Sigmoid colon (tissue), 6 donors: ENCODE measurements at regions not wholly inside any gene's neighbourhood (a gene's known extent, or its start where the extent isn't known, plus 50 kb on each side); places are given as distances from the start of the nearest gene placed in this dataset.

Experiments
- DNase-seq: peaks from one replicate; pipeline ENCODE4 v3.0.0-alpha.2; 2019
- H3K27ac ChIP-seq, 4 donors: fragments of 200-600 bp; sonication (generic); one replicate each; pipeline ENCODE4 v1.5.1; 2016 to 2019; ENCODE audit warnings: mild to moderate bottlenecking in 1 of 4
- H3K27me3 ChIP-seq, 3 donors: fragments of 200-600 bp; sonication (generic); one replicate each; pipeline ENCODE4 v1.5.1; 2019; ENCODE audit warnings: mild to moderate bottlenecking in 1 of 3
- H3K36me3 ChIP-seq, 4 donors: fragments of 200-600 bp; sonication (generic); one replicate each; pipeline ENCODE4 v1.5.1; 2016 to 2019
- H3K4me1 ChIP-seq, 4 donors: fragments of 200-600 bp; sonication (generic); one replicate each; pipeline ENCODE4 v1.5.1; 2017 to 2019
- H3K4me3 ChIP-seq, 4 donors: fragments of 200-600 bp; sonication (generic); one replicate each; pipeline ENCODE4 v1.5.1; 2017 to 2019; ENCODE audit warnings: mild to moderate bottlenecking in 2 of 4, moderate library complexity in 1 of 4
- H3K9me3 ChIP-seq, 4 donors: fragments of 200-600 bp in 3 of 4; sonication (generic) in 3 of 4; one replicate each; pipeline versions ENCODE4 v1.5.1 to v1.6.1; 2013 to 2019
- EP300 ChIP-seq, 4 donors: sonication (generic); formaldehyde crosslinking; IDR thresholded peaks; one replicate each; pipeline ENCODE4 v1.6.1; 2017; ENCODE audit warnings: antibody characterized with exemption in 4 of 4
- POLR2A ChIP-seq, 2 donors: fragments of 450-650 bp; IDR thresholded peaks; one replicate each; pipeline ENCODE4 v1.6.1; 2016; ENCODE audit warnings: antibody characterized with exemption in 2 of 2, mild to moderate bottlenecking in 2 of 2, moderate library complexity in 2 of 2
- POLR2AphosphoS5 ChIP-seq, 4 donors: sonication (generic); formaldehyde crosslinking; IDR thresholded peaks; one replicate each; pipeline ENCODE4 v1.6.1; 2017; ENCODE audit warnings: antibody characterized with exemption in 4 of 4
- WGBS, 2 donors: extraction: QIAGEN DNeasy Blood & Tissue Kit; methylation state at CpG; one replicate each; pipeline ENCODE4 v1.1.7; 2013; 5-methylcytosine and 5-hydroxymethylcytosine counted together
- intact Hi-C: fragments of 100-400 bp; cut with DNase I; formaldehyde crosslinking; loops from one replicate; pipeline ENCODE4 v1.15.1; 2023
- TF ChIP-seq, protein P1 (sequence below), 4 experiments: fragments of 450-650 bp in 3 of 4; fragments of 200-600 bp in 1 of 4; IDR thresholded peaks; one replicate each; pipeline ENCODE4 v1.5.1; 2016 to 2019; ENCODE audit warnings: antibody characterized with exemption in 4 of 4, mild to moderate bottlenecking in 3 of 4, moderate library complexity in 2 of 4
- donor health status: healthy with polysubstance abuse.
- donor health status: healthy.

DNA sequence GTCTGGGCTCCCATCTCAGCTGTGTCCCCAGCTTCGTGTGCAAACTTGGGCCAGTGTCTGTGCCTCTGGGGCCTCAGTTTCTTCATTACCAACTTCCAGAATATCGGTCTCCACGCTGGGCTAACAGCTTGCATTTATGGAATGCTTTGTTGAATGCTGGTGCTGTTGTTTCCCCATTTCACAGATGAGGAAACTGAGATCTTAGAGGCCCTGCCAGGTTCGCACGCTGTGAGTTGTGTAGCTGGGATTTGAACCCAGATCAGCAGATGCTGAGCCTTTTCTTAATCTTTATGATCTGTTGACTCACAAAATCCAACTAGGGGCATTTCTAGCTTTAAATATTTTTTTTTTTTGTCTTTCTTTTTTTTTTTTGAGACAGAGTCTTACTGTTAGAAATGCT is 101.5 kb upstream of the STX18 start:
- Histone ChIP-seq H3K4me1 (no peaks in the 10 kb centered on the region), H3K27ac (no peak overlapping the region), H3K4me3 (no peak overlapping the region), H3K36me3 (no peaks in the 10 kb centered on the region), H3K27me3 (no peaks in the 10 kb centered on the region), H3K9me3 (no peaks in the 10 kb centered on the region)
- 93 to 94% methylated on average over 5 of the region's 5 CpGs for WGBS, 2 donors
- DNase-seq: no peak
- intact Hi-C loops: no loop called here
- TF ChIP-seq, protein P1, sequence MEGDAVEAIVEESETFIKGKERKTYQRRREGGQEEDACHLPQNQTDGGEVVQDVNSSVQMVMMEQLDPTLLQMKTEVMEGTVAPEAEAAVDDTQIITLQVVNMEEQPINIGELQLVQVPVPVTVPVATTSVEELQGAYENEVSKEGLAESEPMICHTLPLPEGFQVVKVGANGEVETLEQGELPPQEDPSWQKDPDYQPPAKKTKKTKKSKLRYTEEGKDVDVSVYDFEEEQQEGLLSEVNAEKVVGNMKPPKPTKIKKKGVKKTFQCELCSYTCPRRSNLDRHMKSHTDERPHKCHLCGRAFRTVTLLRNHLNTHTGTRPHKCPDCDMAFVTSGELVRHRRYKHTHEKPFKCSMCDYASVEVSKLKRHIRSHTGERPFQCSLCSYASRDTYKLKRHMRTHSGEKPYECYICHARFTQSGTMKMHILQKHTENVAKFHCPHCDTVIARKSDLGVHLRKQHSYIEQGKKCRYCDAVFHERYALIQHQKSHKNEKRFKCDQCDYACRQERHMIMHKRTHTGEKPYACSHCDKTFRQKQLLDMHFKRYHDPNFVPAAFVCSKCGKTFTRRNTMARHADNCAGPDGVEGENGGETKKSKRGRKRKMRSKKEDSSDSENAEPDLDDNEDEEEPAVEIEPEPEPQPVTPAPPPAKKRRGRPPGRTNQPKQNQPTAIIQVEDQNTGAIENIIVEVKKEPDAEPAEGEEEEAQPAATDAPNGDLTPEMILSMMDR (IDR thresholded peaks at IDR 0.05): no peak
- TF ChIP-seq POLR2AphosphoS5 (IDR thresholded peaks at IDR 0.05): no peak
- TF ChIP-seq EP300 (IDR thresholded peaks at IDR 0.05): no peak
- TF ChIP-seq POLR2A (IDR thresholded peaks at IDR 0.05): no peak

DNA sequence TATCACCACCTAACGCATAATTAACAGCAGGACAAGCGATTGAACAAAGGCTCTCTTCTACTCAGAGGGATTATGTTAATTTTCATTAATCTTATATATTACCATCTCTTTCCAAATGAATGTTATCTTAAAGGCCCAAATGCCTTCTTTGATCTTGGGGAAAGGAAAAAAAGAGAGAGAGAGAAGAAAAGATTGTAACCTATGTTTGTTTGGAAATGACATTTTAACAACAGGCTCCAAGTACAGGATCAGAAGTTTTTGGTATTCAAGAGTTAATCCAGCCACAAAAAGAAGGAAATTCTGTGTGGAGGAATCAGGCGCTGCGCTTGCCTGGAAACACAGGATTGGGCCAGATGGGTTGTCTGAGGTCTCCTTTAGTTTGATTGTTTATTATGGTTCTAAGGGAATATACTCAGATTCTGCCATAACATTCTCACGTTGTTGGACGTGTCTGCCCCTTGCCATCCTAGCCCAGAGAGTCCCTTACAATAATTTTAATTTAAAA is 100.7 kb upstream of the STX18 start:
- no peaks in the 10 kb centered on the region for H3K9me3 ChIP-seq
- 84 to 85% methylated on average over 6 of the region's 6 CpGs for WGBS, 2 donors
- H3K27me3 ChIP-seq: no peaks in the 10 kb centered on the region
- no peak for DNase-seq
- no peaks in the 10 kb centered on the region for H3K4me1 ChIP-seq
- H3K4me3 ChIP-seq: no peak overlapping the region
- no peaks in the 10 kb centered on the region for H3K36me3 ChIP-seq
- H3K27ac ChIP-seq: no peak overlapping the region
- intact Hi-C loops: no loop called here
- TF ChIP-seq POLR2AphosphoS5 (IDR thresholded peaks at IDR 0.05) (no peak), POLR2A (IDR thresholded peaks at IDR 0.05) (no peak), EP300 (IDR thresholded peaks at IDR 0.05) (no peak)
- TF ChIP-seq, protein P1 (IDR thresholded peaks at IDR 0.05): no peak

DNA sequence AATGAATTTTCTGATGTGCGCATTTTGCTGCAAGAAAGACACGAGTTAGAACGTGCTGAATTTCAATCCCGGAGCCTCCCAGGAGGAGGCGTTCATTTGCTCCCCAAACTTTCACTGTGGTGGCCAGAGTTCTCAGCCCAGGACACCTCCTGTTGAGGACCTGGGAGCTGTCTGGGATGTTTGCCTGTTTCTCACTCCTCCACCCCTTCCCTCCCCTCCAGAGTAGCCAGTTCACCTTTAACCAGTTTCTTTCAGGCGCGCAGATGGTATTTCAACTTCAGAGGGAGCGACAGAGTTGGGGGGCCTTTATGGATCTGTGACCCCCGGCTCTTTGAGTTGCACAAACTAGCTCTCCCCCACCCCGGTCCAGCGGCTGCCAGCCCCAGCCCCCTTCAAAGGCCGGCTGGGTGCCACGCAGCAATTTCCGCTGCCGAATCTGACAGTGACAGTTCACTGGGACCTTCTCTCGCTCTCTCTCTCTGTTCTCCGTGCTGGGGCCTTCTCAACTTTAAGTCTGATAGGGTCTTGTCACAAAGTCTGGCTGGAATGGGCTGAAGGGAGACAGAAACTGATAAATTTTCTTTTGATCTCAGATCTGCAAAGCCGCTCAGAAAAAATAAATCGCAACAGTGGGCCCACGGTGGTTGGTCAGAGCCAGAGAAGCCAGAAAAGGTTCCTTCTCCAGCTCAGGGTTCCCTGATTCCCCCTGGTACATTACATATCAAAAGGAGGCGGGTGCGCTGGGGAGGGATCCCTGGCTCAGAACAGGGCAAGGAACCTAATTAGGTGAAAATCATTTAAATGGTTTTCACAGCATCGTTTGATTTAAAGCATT is 100.0 kb upstream of the STX18 start:
- Histone ChIP-seq H3K27me3 (no peaks in the 10 kb centered on the region), H3K27ac (no peak overlapping the region), H3K36me3 (no peaks in the 10 kb centered on the region), H3K4me1 (no peaks in the 10 kb centered on the region), H3K4me3 (no peak overlapping the region), H3K9me3 (no peaks in the 10 kb centered on the region)
- 82 to 89% methylated on average over 23 of the region's 23 CpGs for WGBS, 2 donors
- intact Hi-C loops: no loop called here
- DNase-seq: no peak
- TF ChIP-seq, protein P1 (IDR thresholded peaks at IDR 0.05): no peak
- TF ChIP-seq POLR2AphosphoS5 (IDR thresholded peaks at IDR 0.05) (no peak), EP300 (IDR thresholded peaks at IDR 0.05) (no peak), POLR2A (IDR thresholded peaks at IDR 0.05) (no peak)

DNA sequence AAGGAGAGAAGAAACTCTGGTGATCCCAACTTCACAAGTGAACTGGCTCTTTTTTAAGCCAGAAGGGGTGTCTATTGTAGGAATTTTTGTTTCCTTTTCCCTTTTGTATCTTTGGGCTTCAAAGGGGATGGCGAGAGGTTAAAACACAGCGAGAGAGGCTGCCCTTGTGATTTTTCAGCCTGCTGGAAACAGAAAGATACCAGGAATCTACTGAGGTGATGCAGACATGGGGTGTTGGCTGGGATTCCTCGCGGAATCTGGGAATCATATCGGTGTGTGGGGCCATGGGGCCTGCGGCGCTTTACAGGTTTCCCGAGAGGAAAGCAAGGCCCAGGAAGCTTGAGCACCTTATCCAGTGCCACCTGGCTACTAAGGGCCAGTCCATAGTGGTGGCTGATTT is 99.4 kb upstream of the STX18 start:
- intact Hi-C loops: no loop called here
- WGBS, 2 donors: 91 to 93% methylated on average over 8 of the region's 8 CpGs

More for the DNA sequence above, 99.4 kb upstream of the STX18 start:
- DNase-seq: no peak
- Histone ChIP-seq H3K4me3 (no peak overlapping the region), H3K36me3 (no peaks in the 10 kb centered on the region), H3K9me3 (no peaks in the 10 kb centered on the region), H3K27ac (no peak overlapping the region), H3K4me1 (no peaks in the 10 kb centered on the region), H3K27me3 (no peaks in the 10 kb centered on the region)
- TF ChIP-seq, protein P1 (IDR thresholded peaks at IDR 0.05): no peak
- TF ChIP-seq POLR2AphosphoS5 (IDR thresholded peaks at IDR 0.05) (no peak), POLR2A (IDR thresholded peaks at IDR 0.05) (no peak), EP300 (IDR thresholded peaks at IDR 0.05) (no peak)
